NCI-H2107 treated with DMSO at 0.1 percent for 48 hours (cell line): ENCODE measurements at regions not wholly inside any gene's neighbourhood (a gene's known extent, or its start where the extent isn't known, plus 50 kb on each side); places are given as distances from the start of the nearest gene placed in this dataset.
A peak's percentile ranks its signal among the peaks of the same experiment; 100 is the strongest.

Source experiments
- DNase-seq: peaks from one replicate; lab custom pipeline; 2025; ENCODE audit not compliant: unreplicated experiment; lab: John Stamatoyannopoulos, UW

DNA sequence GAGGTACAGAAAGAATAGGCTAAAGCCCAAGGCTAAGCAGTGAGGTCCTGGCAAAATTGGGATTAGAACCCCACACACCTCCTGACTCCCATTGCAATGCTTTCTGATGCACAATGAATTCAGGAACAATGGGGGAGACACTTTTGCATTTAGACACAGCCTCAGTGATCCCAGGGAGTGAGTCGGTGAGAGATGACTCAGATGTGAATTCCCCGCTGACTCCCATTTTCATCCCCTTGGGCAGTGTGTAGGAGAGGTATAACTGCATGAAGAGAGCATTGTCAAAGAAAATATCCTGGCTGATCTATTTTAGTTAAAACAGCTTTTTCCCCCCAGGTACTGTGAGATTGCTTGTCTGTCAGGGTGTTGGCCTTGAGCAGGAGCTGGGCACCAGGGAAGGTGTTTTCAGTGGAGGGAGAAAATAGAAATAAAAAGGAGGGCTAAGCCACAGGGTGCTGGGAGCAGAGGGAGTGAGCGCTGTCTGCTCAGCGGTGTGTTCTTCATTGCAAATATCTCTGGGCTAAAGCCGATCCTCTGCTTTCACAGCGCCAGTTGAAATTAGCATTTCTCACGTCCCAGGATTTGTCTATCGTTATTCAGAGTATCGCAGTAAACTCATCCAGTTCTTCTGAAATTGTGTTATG, 247.7 kb upstream of the PTBP2 start:
- no peak for DNase-seq

DNA sequence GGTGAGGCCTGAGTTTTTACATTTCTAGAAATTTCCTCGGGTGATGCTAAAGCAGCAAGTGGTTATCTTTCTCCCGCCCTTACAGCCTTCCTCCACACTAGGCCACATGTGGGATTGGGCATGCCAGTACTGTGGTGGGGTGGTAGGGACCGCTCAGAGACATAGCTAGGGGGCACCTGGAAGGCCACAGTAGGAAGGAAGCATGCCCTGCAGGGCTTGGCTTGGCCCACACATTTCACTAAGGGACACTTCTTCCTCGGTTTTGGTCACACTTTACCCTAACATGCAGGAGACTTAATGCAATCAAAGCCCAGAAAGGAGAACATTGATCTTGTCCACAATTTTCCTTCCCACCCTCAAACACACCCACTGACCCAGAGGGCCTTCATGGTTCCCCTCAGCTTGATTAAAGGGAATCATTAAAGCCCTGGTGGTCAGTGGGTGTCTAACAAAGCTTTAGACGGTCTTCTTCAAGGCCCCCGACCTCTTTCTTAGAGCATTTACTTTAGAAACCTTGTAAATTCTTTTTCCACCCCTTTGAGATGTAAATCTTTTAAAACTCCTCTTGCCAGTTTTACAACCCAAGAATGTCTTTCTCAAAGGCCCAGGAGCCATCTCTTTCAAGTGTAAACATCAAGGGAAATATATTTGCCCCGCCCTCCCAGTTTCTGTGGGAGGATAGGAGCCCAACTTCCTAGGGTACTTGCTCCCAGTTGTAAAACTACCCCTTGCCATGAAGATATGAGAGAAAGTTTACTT, 246.4 kb upstream of the PTBP2 start:
- no peak for DNase-seq

DNA sequence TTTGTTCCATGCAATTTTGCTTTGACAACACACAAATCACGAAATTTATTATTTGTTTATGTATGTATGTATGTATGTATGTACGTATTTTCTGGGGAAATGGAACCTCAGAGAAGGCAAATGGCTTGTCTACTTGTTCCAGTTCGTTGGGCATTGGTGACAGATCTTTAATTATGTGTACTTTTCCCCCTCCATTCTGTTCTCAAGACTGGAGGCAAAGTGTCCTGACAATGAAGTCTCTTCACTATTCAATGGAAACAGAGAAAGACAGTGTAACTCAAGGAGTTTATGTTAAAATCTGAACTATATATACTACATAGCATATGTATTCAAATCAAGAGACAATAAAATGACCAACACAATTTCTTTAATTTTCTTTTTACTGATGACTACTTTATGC, 245.7 kb upstream of the PTBP2 start:
- DNase-seq: no peak

DNA sequence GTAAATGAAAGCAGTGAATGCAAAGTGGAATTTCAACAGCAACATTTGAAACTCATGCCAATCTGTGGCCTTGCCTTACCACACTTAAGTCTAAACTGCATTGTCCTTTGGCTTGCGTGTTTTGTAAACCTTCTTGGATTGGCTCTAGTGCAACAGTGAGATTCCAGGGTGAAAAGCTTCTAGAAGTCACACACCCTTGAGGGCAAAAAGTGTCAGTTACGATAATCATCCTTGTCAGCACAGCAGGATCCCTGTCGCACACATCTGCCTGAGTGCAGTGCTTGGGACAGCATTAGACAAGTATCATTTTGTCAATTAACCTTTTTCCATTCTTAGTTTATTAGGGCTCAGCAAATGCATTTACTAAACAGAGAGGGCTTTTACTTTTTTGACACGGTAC, 243.4 kb upstream of the PTBP2 start:
- DNase-seq: no peak

DNA sequence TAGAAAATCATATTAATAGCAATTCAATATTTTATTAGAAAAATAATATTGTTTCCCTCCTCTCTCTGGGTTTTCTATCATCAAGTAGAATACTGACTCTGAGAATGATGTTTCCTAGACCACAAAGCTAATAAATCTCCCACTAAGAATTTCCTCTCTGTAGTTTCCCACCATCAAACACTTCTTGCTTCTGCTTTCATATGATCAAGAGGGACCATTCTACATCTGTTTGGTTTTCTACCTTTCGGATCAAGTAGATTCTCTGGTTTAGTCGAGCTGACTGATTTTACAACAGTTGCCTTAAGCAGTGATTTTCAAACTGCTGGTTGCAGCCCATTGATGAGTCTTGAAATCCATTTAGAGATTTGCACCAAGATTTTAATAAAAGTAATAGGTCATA, 240.2 kb upstream of the PTBP2 start:
- no peak for DNase-seq

DNA sequence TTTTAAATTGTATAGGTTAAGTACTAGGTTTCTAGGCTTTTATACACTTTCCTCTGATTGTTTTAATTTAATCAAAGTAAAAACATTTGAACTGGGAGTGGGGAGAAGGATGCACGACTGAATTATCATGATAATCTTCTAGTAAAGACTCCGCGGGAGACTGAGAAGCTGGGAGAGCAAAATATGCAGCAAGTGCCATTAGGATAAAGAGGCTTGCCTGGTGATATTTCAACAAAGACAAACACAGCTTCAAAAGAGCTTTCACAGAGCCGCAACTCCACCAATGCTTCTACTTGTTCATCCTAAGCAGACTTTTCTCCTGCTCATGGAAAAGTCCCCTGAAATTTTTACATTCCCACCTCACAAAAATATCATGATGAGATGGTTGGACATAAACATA, 239.0 kb upstream of the PTBP2 start:
- no peak for DNase-seq

DNA sequence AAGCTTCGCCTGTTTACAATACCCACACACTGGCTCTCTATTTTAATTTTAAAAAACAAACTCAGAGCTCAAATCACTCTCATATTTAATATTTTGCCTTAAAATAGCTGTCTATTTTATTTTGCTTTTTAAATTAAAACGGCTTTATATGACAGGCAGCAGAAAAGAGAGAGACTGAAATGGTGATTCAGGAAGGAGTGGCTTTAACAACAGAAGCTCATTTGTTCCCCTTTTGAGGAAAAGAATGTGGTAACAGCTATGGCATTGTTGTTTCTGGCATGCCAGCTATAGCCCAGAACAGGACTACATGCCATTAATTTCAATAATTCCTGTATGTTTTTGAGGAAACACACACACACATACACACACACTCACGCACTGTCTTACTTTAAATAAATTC, 234.2 kb upstream of the PTBP2 start:
- no peak for DNase-seq

DNA sequence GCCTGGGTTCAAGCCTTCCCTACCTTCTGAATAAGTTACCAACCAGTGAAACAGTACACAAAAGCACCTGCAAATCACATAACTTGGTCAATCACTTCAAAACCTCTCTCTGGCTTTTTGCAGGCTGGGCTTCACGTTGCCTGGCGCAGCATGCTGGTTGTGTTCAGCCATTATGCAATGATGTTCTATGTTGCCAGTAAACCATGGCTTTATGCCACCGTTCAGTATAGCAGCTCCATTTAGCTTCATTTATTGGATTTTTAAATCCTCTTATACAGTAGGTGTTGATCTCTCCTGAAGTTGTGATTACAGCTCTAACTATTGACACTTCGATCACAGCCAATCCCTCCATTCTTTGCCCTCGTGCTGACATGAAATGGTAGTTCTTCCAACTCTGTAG, 233.6 kb upstream of the PTBP2 start:
- no peak for DNase-seq

DNA sequence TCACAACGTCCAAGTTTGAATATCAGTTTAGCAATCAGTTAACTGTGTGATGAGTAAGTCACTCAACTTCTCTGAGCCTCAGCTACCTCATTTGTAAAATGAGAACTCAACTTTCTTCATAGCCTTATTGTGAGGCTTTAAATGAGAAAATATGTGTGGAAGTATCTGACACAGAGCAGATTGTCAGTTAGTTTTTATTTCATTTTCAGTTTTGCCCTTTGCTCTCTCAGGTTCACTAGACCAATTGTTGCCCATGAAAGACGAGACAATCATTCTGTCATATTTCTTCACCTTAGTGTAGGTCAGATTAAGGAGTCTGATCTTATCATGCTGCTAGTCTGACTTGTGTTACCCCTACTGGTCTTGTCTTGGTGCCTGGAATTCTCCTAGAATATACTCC, 232.8 kb upstream of the PTBP2 start:
- DNase-seq: no peak

DNA sequence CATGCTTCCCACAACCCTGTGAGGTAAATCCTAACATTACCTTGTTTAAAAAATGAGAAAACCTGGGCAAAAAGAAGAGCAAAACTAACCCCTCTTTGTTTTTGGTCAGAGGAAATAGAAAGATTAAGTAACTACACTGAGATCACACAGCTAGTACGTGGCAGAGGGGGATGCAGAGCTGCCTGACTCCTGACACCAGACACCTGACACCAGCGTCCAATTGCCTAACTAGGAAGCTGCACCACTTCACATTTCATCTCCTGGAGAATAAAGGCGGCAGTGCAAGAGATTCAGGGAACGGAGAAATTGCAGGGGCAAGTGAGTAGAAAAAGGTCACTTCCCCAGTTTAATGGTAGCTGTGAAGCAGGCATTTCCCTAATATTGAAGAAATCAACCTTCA, 229.3 kb upstream of the PTBP2 start:
- peak; percentile 73 for DNase-seq

DNA sequence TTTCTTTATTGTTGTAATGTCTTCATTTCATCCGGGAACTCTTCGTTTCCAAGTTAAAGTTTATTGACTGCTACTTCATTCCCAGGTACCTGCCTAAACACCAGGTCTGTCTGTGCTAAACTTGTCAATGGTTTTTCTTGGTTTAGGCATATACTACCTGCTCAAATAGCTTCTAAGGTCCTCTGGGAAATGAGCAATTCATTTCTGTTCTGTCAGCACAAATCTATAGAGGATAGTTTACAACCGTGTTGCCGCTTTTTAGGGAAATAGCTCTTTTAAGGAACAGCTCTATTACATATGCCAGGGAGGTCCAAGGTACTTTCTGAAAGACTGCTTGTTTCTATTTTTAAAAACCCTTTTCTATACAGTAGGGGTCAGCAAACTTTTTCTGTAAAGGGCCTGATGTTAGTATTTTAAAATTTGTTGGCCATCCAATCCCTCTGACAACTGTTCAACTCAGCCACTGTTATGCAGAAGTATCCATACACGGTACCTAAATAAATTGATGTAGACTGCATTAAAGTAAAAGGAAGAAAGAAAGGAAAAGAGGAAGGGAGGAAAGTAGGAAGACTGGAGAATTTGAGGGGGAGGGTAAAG, 222.7 kb upstream of the PTBP2 start:
- DNase-seq: no peak

DNA sequence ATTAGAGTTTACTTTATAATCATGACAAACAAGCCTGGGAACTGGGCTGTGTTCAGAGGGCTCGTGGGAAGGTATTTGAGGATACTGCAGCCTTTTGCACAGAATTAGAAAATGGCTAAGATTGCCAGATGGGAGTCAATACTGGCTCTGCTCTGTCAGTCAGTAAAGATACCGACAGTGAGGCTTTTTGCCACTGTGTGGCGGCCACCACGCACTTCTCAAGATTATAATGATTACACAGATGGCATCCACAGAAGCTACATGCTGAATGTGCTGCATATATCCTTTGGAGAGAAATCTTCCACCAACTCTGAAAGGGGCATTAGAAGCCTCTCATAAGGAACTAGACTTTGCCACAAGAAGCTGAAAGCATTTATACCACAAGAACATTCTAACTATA, 213.4 kb upstream of the PTBP2 start:
- no peak for DNase-seq

DNA sequence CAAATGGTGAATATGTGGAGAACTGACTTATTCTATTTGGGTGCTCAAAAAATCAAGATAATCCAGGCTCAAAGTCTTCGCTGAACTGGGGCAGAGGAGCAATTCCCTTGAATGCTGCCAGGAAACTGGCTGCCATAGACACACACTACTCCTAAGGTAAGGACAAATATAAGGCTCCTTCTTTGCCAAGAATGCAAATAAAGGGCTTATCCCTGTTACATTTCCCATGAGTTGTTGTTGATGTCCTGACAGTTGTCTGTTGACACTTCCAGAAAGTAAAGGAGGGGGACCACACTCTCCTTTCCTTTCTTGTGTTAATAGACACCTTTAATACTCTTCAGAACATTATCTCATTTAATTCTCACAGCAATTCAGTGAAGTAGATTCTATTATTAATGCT, 212.2 kb upstream of the PTBP2 start:
- no peak for DNase-seq

DNA sequence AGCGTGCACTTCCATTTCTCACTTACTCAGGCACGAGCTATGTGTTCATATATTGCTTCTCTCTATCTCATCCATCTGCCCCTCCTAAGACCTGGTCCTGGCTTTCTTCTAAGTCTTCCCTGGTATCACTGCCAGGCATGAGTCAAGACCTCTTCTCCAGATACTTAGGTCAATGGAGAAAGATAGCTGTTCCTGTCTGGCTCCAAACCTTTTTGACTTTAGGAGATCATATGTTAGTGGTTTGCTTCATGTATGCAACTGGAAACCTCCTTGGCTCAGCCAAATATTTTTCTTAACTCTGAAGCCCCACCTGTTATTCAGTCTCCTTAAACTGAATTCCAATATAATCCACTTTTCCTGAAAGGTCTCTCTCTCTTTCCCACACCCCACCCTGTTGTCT, 211.6 kb upstream of the PTBP2 start:
- DNase-seq: no peak

DNA sequence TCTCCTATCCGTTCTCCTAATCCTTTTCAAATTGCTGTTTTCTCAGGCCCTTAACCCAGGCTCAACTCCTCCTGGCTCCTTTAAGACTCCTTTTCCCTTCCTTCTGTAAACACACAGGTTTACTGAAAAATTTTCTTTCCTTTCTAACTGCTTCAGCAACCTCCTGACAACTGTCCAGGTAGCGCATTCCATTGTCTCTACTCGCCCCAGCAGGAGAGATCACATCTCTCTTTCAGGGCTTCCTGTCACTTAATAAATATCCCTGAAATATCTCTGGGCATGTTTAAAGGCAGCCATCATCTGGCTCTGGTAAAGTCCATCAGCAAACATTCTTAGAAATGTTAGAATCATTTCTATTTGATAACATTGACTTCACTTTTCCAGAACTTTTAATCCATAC, 211.2 kb upstream of the PTBP2 start:
- no peak for DNase-seq

DNA sequence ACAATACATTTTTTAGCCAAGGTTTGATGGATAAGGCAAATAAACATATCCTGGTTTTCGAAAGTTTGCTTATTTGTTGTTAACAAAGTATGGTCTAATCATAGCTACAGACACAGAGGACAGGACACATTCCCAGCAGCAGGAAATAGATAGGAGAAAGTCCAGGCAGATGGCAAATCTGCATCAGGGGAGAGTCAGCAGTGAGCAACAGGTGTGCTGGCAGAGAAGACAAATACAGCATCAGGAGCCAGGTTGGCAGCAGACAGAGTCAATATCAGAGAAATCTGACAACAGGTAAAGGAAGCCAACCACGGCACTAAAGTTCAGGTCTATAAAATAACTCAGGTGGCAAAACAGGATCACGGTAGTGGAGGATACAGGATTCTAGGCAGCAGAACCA, 210.7 kb upstream of the PTBP2 start:
- DNase-seq: no peak

DNA sequence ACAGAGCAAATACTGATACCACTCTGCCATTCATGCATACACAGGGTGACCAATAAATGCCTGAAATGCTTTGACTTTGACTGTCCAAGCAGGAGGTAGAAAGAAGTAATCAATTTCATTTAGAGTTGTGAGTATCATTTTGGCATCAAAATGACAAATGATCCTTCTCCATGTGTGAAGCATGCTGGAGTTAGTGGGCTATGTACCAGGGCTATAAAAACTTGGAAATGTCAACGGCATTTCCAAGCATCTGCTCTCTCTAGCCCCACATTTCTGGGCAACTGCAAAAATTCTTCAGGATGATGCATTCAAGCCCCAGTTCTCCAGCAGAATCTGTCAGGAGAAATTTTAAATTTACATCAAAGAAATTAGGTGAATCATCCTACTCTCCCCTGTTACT, 208.4 kb upstream of the PTBP2 start:
- no peak for DNase-seq

DNA sequence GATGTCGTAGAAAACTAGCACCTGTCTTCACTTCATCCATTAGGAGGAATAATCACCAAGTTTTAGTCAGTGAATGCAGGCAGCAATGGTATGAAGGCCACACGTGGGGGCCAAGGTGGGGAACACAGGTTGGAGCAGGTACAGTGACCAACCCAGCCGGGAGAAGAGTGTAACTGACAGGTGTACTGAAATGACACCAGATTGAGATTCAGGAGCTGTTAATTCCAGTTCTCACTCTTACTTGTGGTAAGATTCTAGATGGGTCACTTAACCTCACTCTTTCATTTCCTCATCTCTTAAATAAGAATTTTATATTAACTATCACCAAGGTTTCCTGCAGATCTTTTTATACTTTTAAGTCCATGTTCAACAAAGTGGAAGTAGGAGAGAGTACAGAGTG, 206.2 kb upstream of the PTBP2 start:
- no peak for DNase-seq

DNA sequence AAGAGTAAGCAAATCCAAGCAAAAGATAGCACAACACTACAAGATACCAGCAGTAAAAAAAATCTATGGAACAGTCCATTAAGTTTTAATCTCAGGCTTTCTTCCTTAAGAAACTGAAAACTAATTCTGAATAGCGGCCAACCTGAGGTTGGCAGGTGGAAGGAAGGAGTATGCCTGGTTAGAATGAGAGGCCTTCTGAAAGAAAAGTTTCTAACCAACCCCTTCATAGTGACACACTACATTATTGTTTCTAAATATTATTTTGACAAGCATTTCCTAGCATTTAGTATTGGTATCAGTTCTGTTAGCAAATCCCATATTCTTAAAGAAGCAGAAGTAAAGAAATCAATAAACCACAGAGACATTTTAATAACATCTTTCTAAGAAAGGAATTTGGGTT, 205.7 kb upstream of the PTBP2 start:
- DNase-seq: no peak

DNA sequence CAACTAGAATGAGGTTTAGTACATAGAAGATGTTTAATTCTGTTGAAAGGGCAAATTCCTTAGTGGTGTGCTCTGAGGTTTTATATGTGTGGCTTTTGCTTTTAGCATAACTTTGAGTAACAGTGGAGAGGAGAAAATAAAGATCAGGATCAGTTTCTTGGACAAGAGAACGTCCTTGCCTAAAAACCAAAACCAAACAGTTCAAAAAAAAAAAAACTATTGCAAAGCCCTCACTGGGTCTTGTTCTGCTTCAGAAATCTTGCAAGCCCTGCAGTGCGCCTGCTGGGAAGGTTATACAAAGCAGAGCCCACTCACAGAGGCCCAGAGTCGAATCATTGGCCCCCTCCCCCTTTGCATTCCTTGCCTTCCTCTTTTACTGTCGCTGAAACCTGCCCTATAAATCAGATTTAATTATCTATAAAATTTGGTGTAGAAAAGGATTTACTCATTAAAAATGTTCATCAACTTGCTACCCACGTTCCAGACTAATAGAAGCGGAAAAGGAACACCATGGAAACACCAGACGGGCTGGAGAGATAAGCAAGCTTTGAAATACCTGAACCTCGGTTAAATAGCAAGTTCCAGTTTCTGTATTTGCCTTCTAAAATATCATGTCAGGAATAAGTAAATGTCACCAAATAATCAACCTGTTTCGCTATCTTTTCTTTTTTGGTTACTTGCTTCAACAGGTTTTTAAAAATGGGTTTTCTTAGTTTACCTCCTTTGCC, 201.6 kb upstream of the PTBP2 start:
- DNase-seq: no peak

DNA sequence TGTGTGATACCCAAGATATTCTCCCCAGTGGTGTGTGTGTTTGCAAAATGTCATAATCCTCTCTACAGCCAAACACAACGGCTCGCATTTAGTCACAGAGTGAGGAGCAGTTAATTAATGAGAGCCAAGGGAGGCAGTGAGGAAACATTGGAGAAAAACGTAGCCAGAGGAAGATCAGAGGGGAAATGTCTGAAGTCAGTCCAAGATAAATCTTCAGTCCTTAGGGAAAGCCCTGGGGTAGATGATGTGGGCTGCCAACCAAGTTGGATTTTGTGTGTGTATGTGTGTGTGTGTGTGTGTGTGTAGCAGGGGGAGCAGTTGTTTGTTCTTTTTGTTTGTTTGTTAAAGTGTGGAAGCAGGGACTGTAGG, 201.0 kb upstream of the PTBP2 start:
- no peak for DNase-seq

DNA sequence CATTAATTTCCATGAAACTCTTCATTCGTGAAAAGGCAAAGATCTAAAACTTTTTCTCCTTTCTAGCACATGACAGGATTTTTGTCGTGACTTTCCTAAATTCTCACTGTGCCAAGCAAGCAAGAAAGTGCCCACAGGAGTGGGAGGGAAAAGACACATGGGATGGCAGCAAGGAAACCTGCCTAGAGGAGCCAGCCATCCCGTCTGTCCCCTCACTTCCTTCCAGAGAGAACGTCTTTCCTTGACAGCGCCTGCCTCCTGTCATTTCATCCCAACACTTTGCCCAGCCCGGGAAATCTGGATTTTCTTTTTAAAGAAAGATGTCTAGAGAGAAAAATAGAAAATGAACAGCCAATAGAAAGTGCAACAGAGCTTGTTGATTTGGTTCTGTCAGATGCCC, 200.6 kb upstream of the PTBP2 start:
- DNase-seq: no peak
